ENCODE measurements at regions not wholly inside any gene's neighbourhood (a gene's known extent, or its start where the extent isn't known, plus 50 kb on each side); places are given as distances from the start of the nearest gene placed in this dataset.

DNA sequence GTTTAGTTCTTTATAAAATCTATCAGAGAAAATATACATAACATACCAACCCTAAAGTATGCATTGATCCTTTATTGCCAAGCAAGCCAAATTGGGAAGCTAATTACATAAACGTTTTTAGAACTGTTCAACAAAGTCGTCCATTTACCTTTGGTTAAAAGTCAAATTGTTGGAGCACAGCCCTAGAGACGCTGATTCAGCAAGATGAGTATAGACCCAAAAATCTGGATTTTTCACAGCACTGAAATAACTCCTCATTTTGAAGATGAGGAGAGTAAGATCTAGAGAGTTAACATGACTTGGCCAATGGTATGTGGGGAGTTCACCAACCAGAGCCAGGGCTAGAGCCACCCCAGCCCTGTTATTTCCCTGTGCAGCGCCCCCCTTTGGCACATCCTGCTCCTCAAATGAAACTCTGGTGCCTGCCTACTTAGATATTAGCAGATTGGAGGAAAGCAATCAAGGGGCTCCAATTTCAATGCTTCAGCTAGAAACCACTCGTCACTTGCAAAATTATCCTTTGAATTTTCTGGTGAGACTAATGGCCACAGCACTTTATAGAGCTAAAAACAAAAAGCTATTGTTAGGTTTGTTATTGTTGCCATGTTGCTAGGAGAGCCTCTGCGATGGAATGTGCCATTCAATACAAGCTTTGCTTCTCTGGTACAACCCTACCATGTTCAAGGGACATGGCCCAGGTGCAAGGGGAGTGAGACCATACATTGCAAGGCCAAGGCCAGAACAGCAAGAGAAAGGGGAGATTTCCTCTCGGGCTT lies 132.6 kb upstream of the ZEB1 start:
- no peak overlapping the region for H3K27ac ChIP-seq (ENCODE audit: low read depth, low read length)
- Mint-ChIP-seq H3K9me3 (ENCODE audit: unreplicated experiment) (no peaks in the 10 kb centered on the region), H3K4me1 (ENCODE audit: low read depth, unreplicated experiment) (peaks cover 7% of the 10 kb centered on the region), H3K27me3 (ENCODE audit: low read depth, unreplicated experiment) (peaks cover 2% of the 10 kb centered on the region), H3K4me3 (ENCODE audit: unreplicated experiment) (no peak overlapping the region), H3K36me3 (ENCODE audit: low read depth, unreplicated experiment) (peaks cover 1% of the 10 kb centered on the region), H3K27ac (ENCODE audit: unreplicated experiment) (no peak overlapping the region)
- no peak overlapping the region for H3K4me3 ChIP-seq (ENCODE audit: insufficient read depth, low read depth, low read length)
- no peaks in the 10 kb centered on the region for H3K9me3 ChIP-seq (ENCODE audit: insufficient read depth, low read depth, low read length)
- H3K9ac ChIP-seq (ENCODE audit: low read length) = no peak overlapping the region
- H3K4me2 ChIP-seq (ENCODE audit: low read length) = no peak overlapping the region
- no peaks in the 10 kb centered on the region for H3K4me1 ChIP-seq (ENCODE audit: insufficient read depth, low read length)
- no peaks in the 10 kb centered on the region for H3K27me3 ChIP-seq (ENCODE audit: insufficient read depth, low read length)
- H2AFZ ChIP-seq (ENCODE audit: low read depth, low read length) = no peak overlapping the region
- no peaks in the 10 kb centered on the region for H4K20me1 ChIP-seq (ENCODE audit: insufficient read depth, low read length)
- no peak for TF ChIP-seq EZH2 (IDR thresholded peaks at IDR 0.05; ENCODE audit: insufficient read depth, low read length)
- no peak for TF ChIP-seq CTCF (IDR thresholded peaks at IDR 0.05; ENCODE audit: insufficient read depth, low read depth, low read length)
- H3K36me3 ChIP-seq (ENCODE audit: insufficient read depth, low read length) = no peaks in the 10 kb centered on the region
- no peaks in the 10 kb centered on the region for H3K79me2 ChIP-seq (ENCODE audit: insufficient read depth, low read length)
- DNase-seq (ENCODE audit: low read depth) (peak; percentile 20), FAIRE-seq (no peak)

DNA sequence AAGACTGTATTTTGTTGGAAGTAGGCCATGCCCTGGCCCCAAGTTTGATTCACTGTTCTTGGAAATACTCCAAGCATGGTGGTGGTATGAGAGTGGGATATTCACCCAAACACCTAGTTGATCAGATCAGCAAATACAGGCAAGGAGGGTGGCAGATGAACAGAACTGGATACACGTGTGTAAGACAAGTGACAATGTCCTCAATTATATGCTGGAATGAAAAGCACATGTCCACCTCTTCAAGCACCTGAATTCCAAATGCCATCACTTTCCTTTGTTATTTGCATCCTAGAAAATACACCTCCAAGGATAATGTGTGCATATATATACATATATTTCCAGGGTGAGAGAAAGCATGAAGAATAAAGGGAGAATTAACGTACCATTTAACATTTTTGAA lies 131.8 kb upstream of the ZEB1 start:
- H3K27ac ChIP-seq (ENCODE audit: low read depth, low read length) = no peak overlapping the region
- H3K4me3 ChIP-seq (ENCODE audit: insufficient read depth, low read depth, low read length) = no peak overlapping the region
- Mint-ChIP-seq H3K27ac (ENCODE audit: unreplicated experiment) (no peak overlapping the region), H3K9me3 (ENCODE audit: unreplicated experiment) (no peaks in the 10 kb centered on the region), H3K27me3 (ENCODE audit: low read depth, unreplicated experiment) (peaks cover 2% of the 10 kb centered on the region), H3K4me1 (ENCODE audit: low read depth, unreplicated experiment) (peaks cover 7% of the 10 kb centered on the region), H3K36me3 (ENCODE audit: low read depth, unreplicated experiment) (peaks cover 1% of the 10 kb centered on the region), H3K4me3 (ENCODE audit: unreplicated experiment) (no peak overlapping the region)
- no peaks in the 10 kb centered on the region for H3K9me3 ChIP-seq (ENCODE audit: insufficient read depth, low read depth, low read length)
- FAIRE-seq = no peak
- H3K79me2 ChIP-seq (ENCODE audit: insufficient read depth, low read length) = no peaks in the 10 kb centered on the region
- no peak for DNase-seq (ENCODE audit: low read depth)
- no peak overlapping the region for H3K9ac ChIP-seq (ENCODE audit: low read length)
- no peak overlapping the region for H2AFZ ChIP-seq (ENCODE audit: low read depth, low read length)
- H3K4me2 ChIP-seq (ENCODE audit: low read length) = no peak overlapping the region
- H3K4me1 ChIP-seq (ENCODE audit: insufficient read depth, low read length) = no peaks in the 10 kb centered on the region
- no peaks in the 10 kb centered on the region for H3K36me3 ChIP-seq (ENCODE audit: insufficient read depth, low read length)
- H3K27me3 ChIP-seq (ENCODE audit: insufficient read depth, low read length) = no peaks in the 10 kb centered on the region
- TF ChIP-seq CTCF (IDR thresholded peaks at IDR 0.05; ENCODE audit: insufficient read depth, low read depth, low read length) (no peak), EZH2 (IDR thresholded peaks at IDR 0.05; ENCODE audit: insufficient read depth, low read length) (no peak)
- H4K20me1 ChIP-seq (ENCODE audit: insufficient read depth, low read length) = no peaks in the 10 kb centered on the region

DNA sequence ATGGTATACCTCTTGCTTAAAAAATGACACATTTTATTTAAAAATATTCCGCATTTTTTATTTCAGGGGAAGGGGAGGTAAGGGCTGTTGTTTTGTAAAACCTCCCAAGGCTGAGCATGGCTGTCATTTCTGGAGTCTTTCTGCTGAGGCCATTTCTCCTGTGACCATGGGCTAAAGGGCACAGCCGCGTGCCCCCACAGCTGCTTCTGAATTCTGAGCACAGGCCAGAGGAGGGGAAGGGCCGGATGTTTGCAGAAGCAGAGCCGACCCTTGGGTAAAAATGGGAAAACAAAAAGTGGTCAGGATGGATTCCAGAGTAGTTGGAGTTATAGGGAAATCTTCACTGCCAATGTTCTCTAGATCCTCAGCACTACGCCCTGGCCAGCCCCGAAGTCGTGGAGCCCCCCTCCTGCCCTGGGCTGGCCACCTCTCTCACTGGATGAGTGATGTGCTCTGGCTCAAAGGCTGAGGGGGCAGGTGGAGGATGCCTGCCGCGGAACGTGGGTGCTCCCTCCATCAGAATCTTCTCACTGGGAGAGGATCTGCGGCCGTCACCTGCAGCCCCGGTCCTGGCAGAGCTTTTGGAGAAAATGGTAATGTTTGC lies 131.3 kb upstream of the ZEB1 start:
- Mint-ChIP-seq H3K27ac (ENCODE audit: unreplicated experiment) (no peak overlapping the region), H3K4me3 (ENCODE audit: unreplicated experiment) (no peak overlapping the region), H3K9me3 (ENCODE audit: unreplicated experiment) (no peaks in the 10 kb centered on the region), H3K36me3 (ENCODE audit: low read depth, unreplicated experiment) (peaks cover 1% of the 10 kb centered on the region), H3K27me3 (ENCODE audit: low read depth, unreplicated experiment) (peaks cover 3% of the 10 kb centered on the region), H3K4me1 (ENCODE audit: low read depth, unreplicated experiment) (peaks cover 7% of the 10 kb centered on the region)
- no peaks in the 10 kb centered on the region for H4K20me1 ChIP-seq (ENCODE audit: insufficient read depth, low read length)
- H3K27ac ChIP-seq (ENCODE audit: low read depth, low read length) = no peak overlapping the region
- FAIRE-seq (no peak), DNase-seq (ENCODE audit: low read depth) (no peak)
- H3K36me3 ChIP-seq (ENCODE audit: insufficient read depth, low read length) = no peaks in the 10 kb centered on the region
- no peak overlapping the region for H2AFZ ChIP-seq (ENCODE audit: low read depth, low read length)
- TF ChIP-seq EZH2 (IDR thresholded peaks at IDR 0.05; ENCODE audit: insufficient read depth, low read length) (no peak), CTCF (IDR thresholded peaks at IDR 0.05; ENCODE audit: insufficient read depth, low read depth, low read length) (no peak)
- H3K4me3 ChIP-seq (ENCODE audit: insufficient read depth, low read depth, low read length) = no peak overlapping the region
- H3K9ac ChIP-seq (ENCODE audit: low read length) = no peak overlapping the region
- H3K4me2 ChIP-seq (ENCODE audit: low read length) = no peak overlapping the region
- H3K27me3 ChIP-seq (ENCODE audit: insufficient read depth, low read length) = no peaks in the 10 kb centered on the region
- H3K9me3 ChIP-seq (ENCODE audit: insufficient read depth, low read depth, low read length) = no peaks in the 10 kb centered on the region
- H3K79me2 ChIP-seq (ENCODE audit: insufficient read depth, low read length) = no peaks in the 10 kb centered on the region
- H3K4me1 ChIP-seq (ENCODE audit: insufficient read depth, low read length) = no peaks in the 10 kb centered on the region

All from astrocyte (in vitro differentiated cells and primary cell).